Nephron progenitor cell (in vitro differentiated cells): ENCODE measurements at regions not wholly inside any gene's neighbourhood (a gene's known extent, or its start where the extent isn't known, plus 50 kb on each side); places are given as distances from the start of the nearest gene placed in this dataset.

Experiments used
- DNase-seq: peaks from one replicate; pipeline ENCODE4 v3.0.0; 2021
- H3K27ac Mint-ChIP-seq: 2 replicates; pipeline ENCODE4 v1.8.0; 2021; ENCODE audit warnings: mild to moderate bottlenecking, moderate library complexity, mixed read lengths
- H3K27me3 Mint-ChIP-seq: 2 replicates; pipeline ENCODE4 v1.8.0; 2021; ENCODE audit warnings: mild to moderate bottlenecking, low read depth, mixed read lengths; ENCODE audit not compliant: poor library complexity
- H3K36me3 Mint-ChIP-seq: 2 replicates; pipeline ENCODE4 v1.8.0; 2021; ENCODE audit warnings: low read depth, mixed read lengths
- H3K4me1 Mint-ChIP-seq: 2 replicates; pipeline ENCODE4 v1.8.0; 2021; ENCODE audit warnings: mixed read lengths
- H3K4me3 Mint-ChIP-seq: 2 replicates; pipeline ENCODE4 v1.8.0; 2021; ENCODE audit warnings: mild to moderate bottlenecking, moderate library complexity, mixed read lengths
- H3K9me3 Mint-ChIP-seq: 2 replicates; pipeline ENCODE4 v1.8.0; 2021; ENCODE audit warnings: mild to moderate bottlenecking, moderate library complexity, mixed read lengths
- CTCF ChIP-seq: fragments of 200-600 bp; sonication (generic); IDR thresholded peaks from 2 replicates; pipeline ENCODE4 v1.5.0; 2021; ENCODE audit warnings: antibody characterized with exemption

GRCh38 chr2:145184741-145185651 is 665.1 kb upstream of the ZEB2 start:
- DNase-seq: no peak
- Mint-ChIP-seq H3K4me1 (peaks cover 23% of the 10 kb centered on the region), H3K9me3 (peaks cover 8% of the 10 kb centered on the region), H3K4me3 (no peak overlapping the region), H3K27ac (peak overlapping the region; percentile 86), H3K27me3 (no peaks in the 10 kb centered on the region), H3K36me3 (no peaks in the 10 kb centered on the region)
- no peak for TF ChIP-seq CTCF

GRCh38 chr2:145169285-145169684 is 649.4 kb upstream of the ZEB2 start:
- TF ChIP-seq CTCF: no peak
- no peak for DNase-seq
- Mint-ChIP-seq H3K4me1 (peaks cover 6% of the 10 kb centered on the region), H3K27ac (no peak overlapping the region), H3K36me3 (no peaks in the 10 kb centered on the region), H3K9me3 (no peaks in the 10 kb centered on the region), H3K27me3 (peaks cover 3% of the 10 kb centered on the region), H3K4me3 (no peak overlapping the region)

GRCh38 chr2:145168091-145168490 is 648.2 kb upstream of the ZEB2 start:
- Mint-ChIP-seq H3K36me3 (no peaks in the 10 kb centered on the region), H3K27ac (no peak overlapping the region), H3K27me3 (peaks cover 3% of the 10 kb centered on the region), H3K9me3 (no peaks in the 10 kb centered on the region), H3K4me1 (no peaks in the 10 kb centered on the region), H3K4me3 (no peak overlapping the region)
- TF ChIP-seq CTCF: no peak
- DNase-seq: no peak

GRCh38 chr2:145166731-145167302 is 646.9 kb upstream of the ZEB2 start:
- H3K4me3 Mint-ChIP-seq: no peak overlapping the region
- DNase-seq: no peak
- H3K36me3 Mint-ChIP-seq: no peaks in the 10 kb centered on the region
- peaks cover 3% of the 10 kb centered on the region for H3K27me3 Mint-ChIP-seq
- no peaks in the 10 kb centered on the region for H3K4me1 Mint-ChIP-seq
- TF ChIP-seq CTCF: no peak
- H3K27ac Mint-ChIP-seq: no peak overlapping the region
- no peaks in the 10 kb centered on the region for H3K9me3 Mint-ChIP-seq

- Mint-ChIP-seq H3K4me1 (peaks cover 16% of the 10 kb centered on the region), H3K27ac (no peak overlapping the region), H3K9me3 (no peaks in the 10 kb centered on the region), H3K27me3 (no peaks in the 10 kb centered on the region), H3K4me3 (no peak overlapping the region), H3K36me3 (no peaks in the 10 kb centered on the region)
- TF ChIP-seq CTCF: no peak
- DNase-seq: no peak
Observed at GRCh38 chr2:145161656-145162055, 641.7 kb upstream of the ZEB2 start.

- Mint-ChIP-seq H3K27me3 (no peaks in the 10 kb centered on the region), H3K4me1 (peaks cover 21% of the 10 kb centered on the region), H3K27ac (no peak overlapping the region), H3K36me3 (no peaks in the 10 kb centered on the region), H3K9me3 (no peaks in the 10 kb centered on the region), H3K4me3 (no peak overlapping the region)
- DNase-seq: no peak
- no peak for TF ChIP-seq CTCF
Observed at GRCh38 chr2:145160855-145161254, 640.9 kb upstream of the ZEB2 start.
